ENCODE measurements at regions not wholly inside any gene's neighbourhood (a gene's known extent, or its start where the extent isn't known, plus 50 kb on each side); places are given as distances from the start of the nearest gene placed in this dataset.

- ChIA-PET CTCF (no interaction called here), POLR2A (no interaction called here)
These were observed 764.0 kb upstream of the DPPA4 start for GRCh38 chr3:110101361-110101760.

GRCh38 chr3:110106805-110107204 is 769.5 kb upstream of the DPPA4 start:
- Histone ChIP-seq H3K9me3 (ENCODE audit: control extremely low read depth in 1 of 5, control insufficient read depth in 4 of 5, insufficient read depth in 2 of 5, low read depth in 1 of 5, low read length in 4 of 5) (no peaks in the 10 kb centered on the region), H3K4me3 (ENCODE audit: control insufficient read depth in 1 of 7, extremely low read depth in 1 of 7, insufficient read depth in 4 of 7, low read depth in 2 of 7, low read length in 6 of 7) (no peak overlapping the region), H3K4me1 (ENCODE audit: control extremely low read depth in 1 of 4, control insufficient read depth in 4 of 4, insufficient read depth in 4 of 4, low read length in 3 of 4) (no peaks in the 10 kb centered on the region), H3K27ac (ENCODE audit: insufficient read depth in 1 of 2, low read depth in 1 of 2, low read length in 2 of 2, poor library complexity in 1 of 2, severe bottlenecking in 2 of 2) (no peak overlapping the region), H3K36me3 (ENCODE audit: control insufficient read depth in 4 of 4, insufficient read depth in 4 of 4, low read length in 3 of 4) (no peaks in the 10 kb centered on the region), H3K27me3 (replicated peaks in 2 of 5; ENCODE audit: control insufficient read depth in 4 of 5, insufficient read depth in 5 of 5, low read length in 4 of 5) (no peaks in the 10 kb centered on the region)
- no CpG with 5 or more reads among the region's 1 CpG for WGBS (ENCODE audit: insufficient coverage)
- CTCF ChIA-PET, result no interaction called here
- no peak for DNase-seq
- POLR2A ChIA-PET, result no interaction called here

More at GRCh38 chr3:110101361-110101760, 764.0 kb upstream of the DPPA4 start:
- H3K4me3 ChIP-seq (ENCODE audit: control insufficient read depth in 1 of 7, extremely low read depth in 1 of 7, insufficient read depth in 4 of 7, low read depth in 2 of 7, low read length in 6 of 7), result no peak overlapping the region
- H3K27me3 ChIP-seq (replicated peaks in 2 of 5; ENCODE audit: control insufficient read depth in 4 of 5, insufficient read depth in 5 of 5, low read length in 4 of 5), result no peaks in the 10 kb centered on the region
- no peaks in the 10 kb centered on the region for H3K4me1 ChIP-seq (ENCODE audit: control extremely low read depth in 1 of 4, control insufficient read depth in 4 of 4, insufficient read depth in 4 of 4, low read length in 3 of 4)
- DNase-seq, result no peak
- no peaks in the 10 kb centered on the region for H3K9me3 ChIP-seq (ENCODE audit: control extremely low read depth in 1 of 5, control insufficient read depth in 4 of 5, insufficient read depth in 2 of 5, low read depth in 1 of 5, low read length in 4 of 5)
- H3K36me3 ChIP-seq (ENCODE audit: control insufficient read depth in 4 of 4, insufficient read depth in 4 of 4, low read length in 3 of 4), result no peaks in the 10 kb centered on the region
- H3K27ac ChIP-seq (ENCODE audit: insufficient read depth in 1 of 2, low read depth in 1 of 2, low read length in 2 of 2, poor library complexity in 1 of 2, severe bottlenecking in 2 of 2), result no peak overlapping the region

GRCh38 chr3:110123946-110124345 is 786.6 kb upstream of the DPPA4 start:
- H3K27me3 ChIP-seq (replicated peaks in 2 of 5; ENCODE audit: control insufficient read depth in 4 of 5, insufficient read depth in 5 of 5, low read length in 4 of 5), result no peaks in the 10 kb centered on the region
- no peaks in the 10 kb centered on the region for H3K9me3 ChIP-seq (ENCODE audit: control extremely low read depth in 1 of 5, control insufficient read depth in 4 of 5, insufficient read depth in 2 of 5, low read depth in 1 of 5, low read length in 4 of 5)
- CTCF ChIA-PET, result no interaction called here
- no CpG with 5 or more reads among the region's 1 CpG for WGBS (ENCODE audit: insufficient coverage)
- H3K4me1 ChIP-seq (ENCODE audit: control extremely low read depth in 1 of 4, control insufficient read depth in 4 of 4, insufficient read depth in 4 of 4, low read length in 3 of 4), result no peaks in the 10 kb centered on the region
- no peaks in the 10 kb centered on the region for H3K36me3 ChIP-seq (ENCODE audit: control insufficient read depth in 4 of 4, insufficient read depth in 4 of 4, low read length in 3 of 4)
- no peak overlapping the region for H3K27ac ChIP-seq (ENCODE audit: insufficient read depth in 1 of 2, low read depth in 1 of 2, low read length in 2 of 2, poor library complexity in 1 of 2, severe bottlenecking in 2 of 2)
- POLR2A ChIA-PET, result no interaction called here
- H3K4me3 ChIP-seq (ENCODE audit: control insufficient read depth in 1 of 7, extremely low read depth in 1 of 7, insufficient read depth in 4 of 7, low read depth in 2 of 7, low read length in 6 of 7), result no peak overlapping the region
- DNase-seq, result no peak

- POLR2A ChIA-PET, result no interaction called here
- no peak overlapping the region for H3K4me3 ChIP-seq (ENCODE audit: control insufficient read depth in 1 of 7, extremely low read depth in 1 of 7, insufficient read depth in 4 of 7, low read depth in 2 of 7, low read length in 6 of 7)
- H3K9me3 ChIP-seq (ENCODE audit: control extremely low read depth in 1 of 5, control insufficient read depth in 4 of 5, insufficient read depth in 2 of 5, low read depth in 1 of 5, low read length in 4 of 5), result no peaks in the 10 kb centered on the region
- no peak overlapping the region for H3K27ac ChIP-seq (ENCODE audit: insufficient read depth in 1 of 2, low read depth in 1 of 2, low read length in 2 of 2, poor library complexity in 1 of 2, severe bottlenecking in 2 of 2)
- H3K36me3 ChIP-seq (ENCODE audit: control insufficient read depth in 4 of 4, insufficient read depth in 4 of 4, low read length in 3 of 4), result no peaks in the 10 kb centered on the region
- no peaks in the 10 kb centered on the region for H3K4me1 ChIP-seq (ENCODE audit: control extremely low read depth in 1 of 4, control insufficient read depth in 4 of 4, insufficient read depth in 4 of 4, low read length in 3 of 4)
- CTCF ChIA-PET, result no interaction called here
- no peaks in the 10 kb centered on the region for H3K27me3 ChIP-seq (replicated peaks in 2 of 5; ENCODE audit: control insufficient read depth in 4 of 5, insufficient read depth in 5 of 5, low read length in 4 of 5)
- WGBS (ENCODE audit: insufficient coverage), result 95% methylated on average over 10 of the region's 10 CpGs
- DNase-seq, result no peak
These were observed 788.7 kb upstream of the DPPA4 start for GRCh38 chr3:110126065-110126464.

- CTCF ChIA-PET, result no interaction called here
These were observed 796.6 kb upstream of the DPPA4 start for GRCh38 chr3:110133971-110134370.

GRCh38 chr3:110139048-110139447 is 801.7 kb upstream of the DPPA4 start:
- Histone ChIP-seq H3K9me3 (ENCODE audit: control extremely low read depth in 1 of 5, control insufficient read depth in 4 of 5, insufficient read depth in 2 of 5, low read depth in 1 of 5, low read length in 4 of 5) (peaks cover 0 to 4% (median 0%) of the 10 kb centered on the region in 5 experiments), H3K27me3 (replicated peaks in 2 of 5; ENCODE audit: control insufficient read depth in 4 of 5, insufficient read depth in 5 of 5, low read length in 4 of 5) (no peaks in the 10 kb centered on the region), H3K27ac (ENCODE audit: insufficient read depth in 1 of 2, low read depth in 1 of 2, low read length in 2 of 2, poor library complexity in 1 of 2, severe bottlenecking in 2 of 2) (no peak overlapping the region), H3K4me3 (ENCODE audit: control insufficient read depth in 1 of 7, extremely low read depth in 1 of 7, insufficient read depth in 4 of 7, low read depth in 2 of 7, low read length in 6 of 7) (no peak overlapping the region), H3K36me3 (ENCODE audit: control insufficient read depth in 4 of 4, insufficient read depth in 4 of 4, low read length in 3 of 4) (no peaks in the 10 kb centered on the region), H3K4me1 (ENCODE audit: control extremely low read depth in 1 of 4, control insufficient read depth in 4 of 4, insufficient read depth in 4 of 4, low read length in 3 of 4) (no peaks in the 10 kb centered on the region)
- CTCF ChIA-PET, result no interaction called here
- DNase-seq, result no peak
- POLR2A ChIA-PET, result no interaction called here
- WGBS (ENCODE audit: insufficient coverage), result 80% methylated on average over 2 of the region's 4 CpGs

More at GRCh38 chr3:110133971-110134370, 796.6 kb upstream of the DPPA4 start:
- Histone ChIP-seq H3K27ac (ENCODE audit: insufficient read depth in 1 of 2, low read depth in 1 of 2, low read length in 2 of 2, poor library complexity in 1 of 2, severe bottlenecking in 2 of 2) (no peak overlapping the region), H3K4me1 (ENCODE audit: control extremely low read depth in 1 of 4, control insufficient read depth in 4 of 4, insufficient read depth in 4 of 4, low read length in 3 of 4) (no peaks in the 10 kb centered on the region), H3K4me3 (ENCODE audit: control insufficient read depth in 1 of 7, extremely low read depth in 1 of 7, insufficient read depth in 4 of 7, low read depth in 2 of 7, low read length in 6 of 7) (no peak overlapping the region), H3K27me3 (replicated peaks in 2 of 5; ENCODE audit: control insufficient read depth in 4 of 5, insufficient read depth in 5 of 5, low read length in 4 of 5) (no peaks in the 10 kb centered on the region), H3K36me3 (ENCODE audit: control insufficient read depth in 4 of 4, insufficient read depth in 4 of 4, low read length in 3 of 4) (no peaks in the 10 kb centered on the region), H3K9me3 (ENCODE audit: control extremely low read depth in 1 of 5, control insufficient read depth in 4 of 5, insufficient read depth in 2 of 5, low read depth in 1 of 5, low read length in 4 of 5) (peaks cover 0 to 4% (median 0%) of the 10 kb centered on the region in 5 experiments)
- 90% methylated on average over 2 of the region's 2 CpGs for WGBS (ENCODE audit: insufficient coverage)
- POLR2A ChIA-PET, result no interaction called here
- DNase-seq, result no peak

GRCh38 chr3:110139821-110140220 is 802.5 kb upstream of the DPPA4 start:
- H3K9me3 ChIP-seq (ENCODE audit: control extremely low read depth in 1 of 5, control insufficient read depth in 4 of 5, insufficient read depth in 2 of 5, low read depth in 1 of 5, low read length in 4 of 5), result peaks cover 0 to 4% (median 0%) of the 10 kb centered on the region in 5 experiments
- CTCF ChIA-PET, result no interaction called here
- no peak for DNase-seq
- no peaks in the 10 kb centered on the region for H3K27me3 ChIP-seq (replicated peaks in 2 of 5; ENCODE audit: control insufficient read depth in 4 of 5, insufficient read depth in 5 of 5, low read length in 4 of 5)
- H3K27ac ChIP-seq (ENCODE audit: insufficient read depth in 1 of 2, low read depth in 1 of 2, low read length in 2 of 2, poor library complexity in 1 of 2, severe bottlenecking in 2 of 2), result no peak overlapping the region
- no peaks in the 10 kb centered on the region for H3K4me1 ChIP-seq (ENCODE audit: control extremely low read depth in 1 of 4, control insufficient read depth in 4 of 4, insufficient read depth in 4 of 4, low read length in 3 of 4)
- WGBS (ENCODE audit: insufficient coverage), result 100% methylated on average over 1 of the region's 2 CpGs
- POLR2A ChIA-PET, result no interaction called here
- no peak overlapping the region for H3K4me3 ChIP-seq (ENCODE audit: control insufficient read depth in 1 of 7, extremely low read depth in 1 of 7, insufficient read depth in 4 of 7, low read depth in 2 of 7, low read length in 6 of 7)
- H3K36me3 ChIP-seq (ENCODE audit: control insufficient read depth in 4 of 4, insufficient read depth in 4 of 4, low read length in 3 of 4), result no peaks in the 10 kb centered on the region

Measured in common myeloid progenitor, CD34-positive (primary cell).